PC-9 (cell line): ENCODE measurements at regions not wholly inside any gene's neighbourhood (a gene's known extent, or its start where the extent isn't known, plus 50 kb on each side); places are given as distances from the start of the nearest gene placed in this dataset.

Experiments used
- EZH2 ChIP-seq: fragments of 200-600 bp; sonication (generic); IDR thresholded peaks from 2 replicates; pipeline ENCODE4 v1.8.0; 2017; ENCODE audit warnings: antibody characterized with exemption, low read depth
- TF ChIP-seq, protein P1 (sequence below): fragments of 200-600 bp; sonication (generic); conservative IDR thresholded peaks from 2 replicates; pipeline ENCODE4 v1.6.1; 2017; ENCODE audit warnings: mixed run types, antibody characterized with exemption, mild to moderate bottlenecking, moderate library complexity

DNA sequence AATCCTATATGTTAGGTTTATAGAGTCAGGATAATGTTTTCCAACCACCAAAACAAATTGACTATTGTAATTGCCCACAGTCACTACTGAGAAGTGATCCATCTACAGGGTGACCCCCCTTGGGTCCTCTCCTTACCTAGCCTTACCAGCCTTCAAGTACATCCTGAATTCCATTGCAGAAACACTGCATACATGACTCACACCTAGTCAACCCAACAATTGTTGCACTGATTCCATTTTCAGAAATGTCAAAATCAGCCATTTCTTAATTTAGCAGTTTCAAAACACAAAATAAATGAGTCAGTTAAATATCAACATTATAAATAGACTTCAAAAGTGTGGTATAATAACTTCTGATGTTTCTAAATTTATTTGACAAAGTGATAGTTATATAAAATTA, 106.3 kb upstream of the TNIP3 start:
- no peak for TF ChIP-seq EZH2
- TF ChIP-seq, protein P1, sequence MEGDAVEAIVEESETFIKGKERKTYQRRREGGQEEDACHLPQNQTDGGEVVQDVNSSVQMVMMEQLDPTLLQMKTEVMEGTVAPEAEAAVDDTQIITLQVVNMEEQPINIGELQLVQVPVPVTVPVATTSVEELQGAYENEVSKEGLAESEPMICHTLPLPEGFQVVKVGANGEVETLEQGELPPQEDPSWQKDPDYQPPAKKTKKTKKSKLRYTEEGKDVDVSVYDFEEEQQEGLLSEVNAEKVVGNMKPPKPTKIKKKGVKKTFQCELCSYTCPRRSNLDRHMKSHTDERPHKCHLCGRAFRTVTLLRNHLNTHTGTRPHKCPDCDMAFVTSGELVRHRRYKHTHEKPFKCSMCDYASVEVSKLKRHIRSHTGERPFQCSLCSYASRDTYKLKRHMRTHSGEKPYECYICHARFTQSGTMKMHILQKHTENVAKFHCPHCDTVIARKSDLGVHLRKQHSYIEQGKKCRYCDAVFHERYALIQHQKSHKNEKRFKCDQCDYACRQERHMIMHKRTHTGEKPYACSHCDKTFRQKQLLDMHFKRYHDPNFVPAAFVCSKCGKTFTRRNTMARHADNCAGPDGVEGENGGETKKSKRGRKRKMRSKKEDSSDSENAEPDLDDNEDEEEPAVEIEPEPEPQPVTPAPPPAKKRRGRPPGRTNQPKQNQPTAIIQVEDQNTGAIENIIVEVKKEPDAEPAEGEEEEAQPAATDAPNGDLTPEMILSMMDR: no peak
